SK-N-SH treated with all-trans-retinoic acid at 6 μM for 48 hours (cell line): ENCODE measurements at regions not wholly inside any gene's neighbourhood (a gene's known extent, or its start where the extent isn't known, plus 50 kb on each side); places are given as distances from the start of the nearest gene placed in this dataset.
"Not testable (repeated sequence)": the region's sequence is repeated elsewhere in the genome, so short reads cannot be mapped to it uniquely, and the experiment has no call there.

Experiments used
- ATAC-seq: fragments of 200-7000 bp; cut with Tn5 transposase; 3 replicates; pipeline ENCODE4 v1.9.1; 2020; ENCODE audit warnings: mild to moderate bottlenecking, moderate library complexity
- ARNTL ChIP-seq: fragments of 450-650 bp; formaldehyde crosslinking; IDR thresholded peaks from 2 replicates; pipeline ENCODE4 v1.5.0; 2020; ENCODE audit warnings: low read depth, mild to moderate bottlenecking, moderate library complexity, borderline replicate concordance
- BACH2 ChIP-seq: fragments of 250-450 bp; sonication (Bioruptor Pico); IDR thresholded peaks from 2 replicates; pipeline ENCODE4 v1.9.0; 2021; ENCODE audit warnings: mild to moderate bottlenecking, borderline replicate concordance
- CREB5 ChIP-seq: fragments of 250-450 bp; sonication (Bioruptor Pico); IDR thresholded peaks from 2 replicates; pipeline ENCODE4 v1.5.1; 2020; ENCODE audit warnings: low read depth, mild to moderate bottlenecking, moderate library complexity
- CSDC2 ChIP-seq: fragments of 250-450 bp; sonication (Bioruptor Pico); IDR thresholded peaks from 2 replicates; pipeline ENCODE4 v1.5.0; 2020; ENCODE audit warnings: mild to moderate bottlenecking, moderate library complexity
- GLIS3 ChIP-seq: fragments of 250-450 bp; sonication (Bioruptor Pico); IDR thresholded peaks from 2 replicates; pipeline ENCODE4 v1.5.0; 2020; ENCODE audit warnings: mild to moderate bottlenecking, moderate library complexity
- OSR1 ChIP-seq: fragments of 250-450 bp; sonication (Bioruptor Pico); IDR thresholded peaks from 2 replicates; pipeline ENCODE4 v1.8.0; 2022; ENCODE audit warnings: moderate library complexity, mild to moderate bottlenecking, inconsistent platforms
- PATZ1 ChIP-seq: fragments of 250-450 bp; sonication (Bioruptor Pico); IDR thresholded peaks from 2 replicates; pipeline ENCODE4 v1.8.0; 2020; ENCODE audit warnings: mild to moderate bottlenecking, moderate library complexity, borderline replicate concordance
- PPARA ChIP-seq: fragments of 250-450 bp; sonication (Bioruptor Pico); IDR thresholded peaks from 2 replicates; pipeline ENCODE4 v1.5.0; 2020; ENCODE audit warnings: mild to moderate bottlenecking, borderline replicate concordance
- RARB ChIP-seq: fragments of 250-450 bp; sonication (Bioruptor Pico); IDR thresholded peaks from 2 replicates; pipeline ENCODE4 v1.8.0; 2021; ENCODE audit warnings: mild to moderate bottlenecking, moderate library complexity
- TOX ChIP-seq: fragments of 250-450 bp; sonication (Bioruptor Pico); IDR thresholded peaks from 2 replicates; pipeline ENCODE4 v1.8.0; 2021; ENCODE audit warnings: mild to moderate bottlenecking, moderate library complexity, borderline replicate concordance
- TSHZ2 ChIP-seq: fragments of 250-450 bp; sonication (Bioruptor Pico); IDR thresholded peaks from 2 replicates; pipeline ENCODE4 v1.5.0; 2020; ENCODE audit warnings: mild to moderate bottlenecking, moderate library complexity
- ZFP30 ChIP-seq: fragments of 450-650 bp; formaldehyde crosslinking; IDR thresholded peaks from 2 replicates; pipeline ENCODE4 v1.5.0; 2022; ENCODE audit warnings: mild to moderate bottlenecking, moderate library complexity
- ZNF565 ChIP-seq: fragments of 450-650 bp; formaldehyde crosslinking; conservative IDR thresholded peaks from 2 replicates; pipeline ENCODE4 v1.5.0; 2020; ENCODE audit warnings: low read depth, mild to moderate bottlenecking, moderate library complexity
- ZNF70 ChIP-seq: fragments of 450-650 bp; formaldehyde crosslinking; IDR thresholded peaks from 2 replicates; pipeline ENCODE4 v1.5.0; 2020; ENCODE audit warnings: mild to moderate bottlenecking, moderate library complexity
- TF ChIP-seq, protein P1 (sequence below): fragments of 250-450 bp; sonication (Bioruptor Pico); IDR thresholded peaks from 2 replicates; pipeline ENCODE4 v1.5.1; 2021; ENCODE audit warnings: mild to moderate bottlenecking, moderate library complexity

GRCh38 chr1:47664356-47664755, 226.5 kb downstream of the FOXD2 start (continued):
- TF ChIP-seq TSHZ2 (CRISPR knock-in tag) (no peak), PATZ1 (CRISPR knock-in tag) (no peak), ZNF565 (CRISPR knock-in tag) (no peak), PPARA (CRISPR knock-in tag) (no peak), ARNTL (CRISPR knock-in tag) (no peak), BACH2 (no peak), RARB (no peak), CSDC2 (CRISPR knock-in tag) (no peak)
- TF ChIP-seq, protein P1, sequence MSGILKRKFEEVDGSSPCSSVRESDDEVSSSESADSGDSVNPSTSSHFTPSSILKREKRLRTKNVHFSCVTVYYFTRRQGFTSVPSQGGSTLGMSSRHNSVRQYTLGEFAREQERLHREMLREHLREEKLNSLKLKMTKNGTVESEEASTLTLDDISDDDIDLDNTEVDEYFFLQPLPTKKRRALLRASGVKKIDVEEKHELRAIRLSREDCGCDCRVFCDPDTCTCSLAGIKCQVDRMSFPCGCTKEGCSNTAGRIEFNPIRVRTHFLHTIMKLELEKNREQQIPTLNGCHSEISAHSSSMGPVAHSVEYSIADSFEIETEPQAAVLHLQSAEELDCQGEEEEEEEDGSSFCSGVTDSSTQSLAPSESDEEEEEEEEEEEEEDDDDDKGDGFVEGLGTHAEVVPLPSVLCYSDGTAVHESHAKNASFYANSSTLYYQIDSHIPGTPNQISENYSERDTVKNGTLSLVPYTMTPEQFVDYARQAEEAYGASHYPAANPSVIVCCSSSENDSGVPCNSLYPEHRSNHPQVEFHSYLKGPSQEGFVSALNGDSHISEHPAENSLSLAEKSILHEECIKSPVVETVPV (CRISPR knock-in tag), result no peak

GRCh38 chr1:47664896-47665295, 227.1 kb downstream of the FOXD2 start:
- ATAC-seq, result not testable (repeated sequence)

DNA sequence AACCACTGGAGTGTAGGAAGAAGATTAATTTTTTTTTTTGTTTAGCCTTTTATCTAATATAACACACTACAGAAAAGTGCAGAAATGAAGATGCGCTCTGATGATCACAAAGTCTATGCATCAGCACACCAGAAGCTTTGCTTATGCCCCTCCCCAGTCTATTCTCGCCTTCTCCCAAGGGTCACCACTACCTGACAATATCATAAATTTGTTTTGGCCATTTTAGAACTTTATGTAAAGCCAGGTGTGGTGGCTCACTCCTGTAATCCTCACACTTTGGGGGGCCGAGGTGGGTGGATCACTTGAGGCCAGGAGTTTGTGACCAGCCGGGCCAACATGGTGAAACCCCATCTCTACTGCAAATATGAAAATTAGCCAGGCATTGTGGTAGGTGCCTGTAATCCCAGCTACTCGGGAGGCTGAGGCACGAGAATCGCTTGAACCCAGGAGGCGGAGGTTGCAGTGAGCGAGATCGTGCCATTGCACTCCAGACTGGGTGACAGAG, 231.3 kb downstream of the FOXD2 start:
- ATAC-seq, result no peak
- TF ChIP-seq CREB5 (CRISPR knock-in tag) (no peak), TOX (CRISPR knock-in tag) (no peak), ZNF565 (CRISPR knock-in tag) (no peak), BACH2 (no peak), PATZ1 (CRISPR knock-in tag) (no peak), OSR1 (CRISPR knock-in tag) (no peak), GLIS3 (no peak), ARNTL (CRISPR knock-in tag) (no peak), ZNF70 (CRISPR knock-in tag) (no peak)
- TF ChIP-seq, protein P1 (CRISPR knock-in tag), result no peak

DNA sequence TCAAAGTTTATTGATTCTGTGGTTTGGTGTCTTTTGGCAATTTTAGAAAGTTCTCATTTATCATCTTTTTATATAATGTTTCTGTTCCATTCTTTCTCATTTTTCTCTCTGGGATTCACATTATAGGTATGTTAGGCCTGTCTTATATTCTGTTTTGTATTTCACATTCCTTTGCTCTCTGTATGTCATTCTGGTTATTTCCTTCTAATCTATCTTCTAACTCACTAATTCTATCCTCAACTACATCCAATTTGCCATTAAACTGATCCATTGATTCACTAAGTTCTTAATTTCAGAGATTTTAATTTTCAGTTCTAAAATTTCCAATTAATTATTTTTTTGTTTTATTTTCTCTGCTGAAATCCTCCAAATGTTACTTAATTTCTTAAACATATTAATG, 234.8 kb downstream of the FOXD2 start:
- ATAC-seq, result no peak
- TF ChIP-seq ZNF565 (CRISPR knock-in tag) (no peak), ZFP30 (CRISPR knock-in tag) (peak; percentile 89)
